Panc1 (cell line): ENCODE measurements at regions not wholly inside any gene's neighbourhood (a gene's known extent, or its start where the extent isn't known, plus 50 kb on each side); places are given as distances from the start of the nearest gene placed in this dataset.

Experiments
- ATAC-seq: fragments of 200-7000 bp; cut with Tn5 transposase; 2 replicates; pipeline ENCODE4 v1.9.1; 2020; ENCODE audit warnings: mild to moderate bottlenecking, moderate library complexity
- BruUV-seq: library from RNA; stranded (reverse); fragments of 400-500 nt; replicated peaks from 2 replicates; lab custom pipeline; 2021; lab: Mats Ljungman, UMichigan
- CTCF ChIA-PET: fragments of 300-600 bp; sonication (Branson Sonifier 250); formaldehyde crosslinking; loops from one replicate; lab custom pipeline; 2022; ENCODE audit warnings: antibody characterized with exemption; lab: Charles Lee
- POLR2A ChIA-PET: fragments of 300-600 bp; sonication (Branson Sonifier 250); formaldehyde crosslinking; loops from one replicate; lab custom pipeline; 2022; ENCODE audit warnings: antibody characterized with exemption; lab: Charles Lee
- DNase-seq: peaks from one replicate; pipeline ENCODE4 v3.0.0-alpha.2; 2010; ENCODE audit warnings: low read depth, low spot score
- H3K27ac ChIP-seq: 2 replicates; pipeline ENCODE4 v1.5.1; 2011; ENCODE audit warnings: mild to moderate bottlenecking, low read length, inconsistent platforms
- H3K27me3 ChIP-seq: fragments of 200-500 bp; sonication (Bioruptor generic); 2 replicates; pipeline ENCODE4 v1.6.0; 2014; ENCODE audit warnings: low read length, inconsistent platforms; ENCODE audit not compliant: control insufficient read depth, insufficient read depth
- H3K36me3 ChIP-seq: fragments of 200-500 bp; sonication (Bioruptor generic); 2 replicates; pipeline ENCODE4 v1.5.1; 2014; ENCODE audit warnings: inconsistent platforms, mild to moderate bottlenecking, low read length, moderate library complexity; ENCODE audit not compliant: control insufficient read depth, insufficient read depth
- H3K4me1 ChIP-seq: 2 replicates; pipeline ENCODE4 v1.5.1; 2011; ENCODE audit warnings: inconsistent platforms, mild to moderate bottlenecking, low read length, moderate library complexity; ENCODE audit not compliant: control insufficient read depth, insufficient read depth
- H3K4me3 ChIP-seq, 2 experiments: 2 replicates each; pipeline ENCODE4 v1.5.1; 2011 to 2012; ENCODE audit warnings: low read depth in 2 of 2, low read length in 2 of 2, mild to moderate bottlenecking in 2 of 2, inconsistent platforms in 1 of 2, moderate library complexity in 1 of 2
- H3K9me3 ChIP-seq: fragments of 200-500 bp; sonication (Bioruptor generic); 2 replicates; pipeline ENCODE4 v1.5.1; 2014; ENCODE audit warnings: low read depth, mild to moderate bottlenecking, inconsistent platforms, low read length, moderate library complexity; ENCODE audit not compliant: control insufficient read depth, insufficient read depth
- CTCF ChIP-seq: fragments of 450-650 bp; IDR thresholded peaks from 2 replicates; pipeline ENCODE4 v1.5.1; 2017; ENCODE audit warnings: mild to moderate bottlenecking
- POLR2AphosphoS5 ChIP-seq: IDR thresholded peaks from 2 replicates; pipeline ENCODE4 v1.6.1; 2012; ENCODE audit warnings: mild to moderate bottlenecking, low read depth, low read length, moderate library complexity
- REST ChIP-seq, 2 experiments: IDR thresholded peaks; 2 replicates each; pipeline ENCODE4 v1.6.1; 2011 to 2012; ENCODE audit warnings: low read depth in 2 of 2, control low read depth in 1 of 2, low read length in 1 of 2, mild to moderate bottlenecking in 1 of 2, moderate library complexity in 1 of 2; ENCODE audit not compliant: insufficient read depth in 1 of 2
- SIN3A ChIP-seq: IDR thresholded peaks from 2 replicates; pipeline ENCODE4 v1.6.1; 2012; ENCODE audit warnings: low read depth, mild to moderate bottlenecking, low read length, moderate library complexity, borderline replicate concordance; ENCODE audit not compliant: insufficient read depth
- TCF7L2 ChIP-seq: IDR thresholded peaks from 2 replicates; pipeline ENCODE4 v1.6.1; 2011; ENCODE audit warnings: mild to moderate bottlenecking, low read depth, low read length, inconsistent platforms
- in situ Hi-C: cut with HindIII; loops from 2 replicates; pipeline ENCODE4 v1.10.0; 2016; ENCODE audit warnings: low sequenced_read_pairs, low pct_unique_long_range_greater_than_20kb
- intact Hi-C: fragments of 100-400 bp; cut with micrococcal nuclease; formaldehyde crosslinking; loops from one replicate; pipeline ENCODE4 v1.10.0; 2022; ENCODE audit not compliant: unreplicated experiment

- CTCF ChIA-PET, result no interaction called here
- ATAC-seq (no peak), DNase-seq (no peak)
- H3K9me3 ChIP-seq, result no peaks in the 10 kb centered on the region
- no peaks in the 10 kb centered on the region; the same call in 1 of the 2 replicates for H3K27me3 ChIP-seq
- no TSS peak for BruUV-seq
- intact Hi-C loops, result no loop called here
- H3K36me3 ChIP-seq, result no peaks in the 10 kb centered on the region
- no peak overlapping the region for H3K4me3 ChIP-seq
- H3K4me1 ChIP-seq, result no peaks in the 10 kb centered on the region
- TF ChIP-seq TCF7L2 (no peak), POLR2AphosphoS5 (no peak), REST (IDR thresholded peaks at IDR 0.05; ENCODE audit: insufficient read depth in 1 of 2, low read depth in 2 of 2, low read length in 1 of 2) (no peak), CTCF (no peak), SIN3A (no peak)
- H3K27ac ChIP-seq, result no peak overlapping the region
- POLR2A ChIA-PET, result no interaction called here
- in situ Hi-C loops, result no loop called here
Observed at GRCh38 chr1:116261227-116261626, 111.8 kb upstream of the ATP1A1 start.

GRCh38 chr1:116262207-116262994 is 110.6 kb upstream of the ATP1A1 start:
- in situ Hi-C loops (no loop called here), intact Hi-C loops (no loop called here)
- ATAC-seq (no peak), DNase-seq (no peak)
- Histone ChIP-seq H3K4me3 (no peak overlapping the region), H3K36me3 (no peaks in the 10 kb centered on the region), H3K9me3 (no peaks in the 10 kb centered on the region), H3K27ac (no peak overlapping the region), H3K27me3 (no peaks in the 10 kb centered on the region; the same call in 1 of the 2 replicates), H3K4me1 (no peaks in the 10 kb centered on the region)
- TF ChIP-seq SIN3A (no peak), TCF7L2 (no peak), REST (IDR thresholded peaks at IDR 0.05; ENCODE audit: insufficient read depth in 1 of 2, low read depth in 2 of 2, low read length in 1 of 2) (no peak), POLR2AphosphoS5 (no peak), CTCF (no peak)
- ChIA-PET POLR2A (no interaction called here), CTCF (no interaction called here)
- no TSS peak for BruUV-seq
